Stomach (tissue), 4 donors: ENCODE measurements at regions not wholly inside any gene's neighbourhood (a gene's known extent, or its start where the extent isn't known, plus 50 kb on each side); places are given as distances from the start of the nearest gene placed in this dataset.

Source experiments
- EP300 ChIP-seq: sonication (generic); formaldehyde crosslinking; IDR thresholded peaks from one replicate; pipeline ENCODE4 v1.6.1; 2017; ENCODE audit warnings: antibody characterized with exemption
- POLR2A ChIP-seq, 4 donors: fragments of 450-650 bp; IDR thresholded peaks; one replicate each; pipeline ENCODE4 v1.6.1; 2016; ENCODE audit warnings: antibody characterized with exemption in 4 of 4, control low read depth in 2 of 4, mild to moderate bottlenecking in 1 of 4, moderate library complexity in 1 of 4
- POLR2AphosphoS5 ChIP-seq, 3 donors: sonication (generic); formaldehyde crosslinking; IDR thresholded peaks; one replicate each; pipeline ENCODE4 v1.6.1; 2016; ENCODE audit warnings: antibody characterized with exemption in 3 of 3
- TF ChIP-seq, protein P1 (sequence below), 7 experiments: fragments of 450-650 bp in 4 of 7; fragments of 200-600 bp in 3 of 7; sonication (generic) in 3 of 7; IDR thresholded peaks; one replicate each; pipeline ENCODE4 v1.5.1; 2016 to 2019; ENCODE audit warnings: antibody characterized with exemption in 7 of 7, control low read depth in 2 of 7, mild to moderate bottlenecking in 1 of 7

DNA sequence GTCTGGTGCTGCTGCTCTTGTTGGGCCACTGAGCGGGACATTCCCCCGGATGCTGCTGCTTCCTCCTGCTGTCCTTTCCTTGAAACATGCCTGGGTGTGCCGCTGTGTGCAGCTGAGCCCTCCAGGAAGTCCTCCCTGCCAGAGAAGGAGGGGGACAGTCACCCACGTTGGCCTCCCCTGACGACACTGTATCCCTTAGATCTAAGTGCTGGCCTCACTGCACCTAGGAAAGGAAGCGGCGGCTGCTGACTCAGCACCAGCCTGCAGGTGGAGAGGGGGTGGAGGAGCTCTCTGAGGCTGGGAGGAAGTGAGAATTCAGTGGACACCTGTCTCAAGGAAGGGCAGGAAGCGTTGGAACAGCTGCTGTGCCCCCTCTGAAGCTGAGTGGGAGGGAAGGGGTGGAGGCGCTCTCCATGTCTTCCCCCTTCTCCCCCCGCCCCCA, 239.8 kb downstream of the HAUS1 start:
- TF ChIP-seq, protein P1, sequence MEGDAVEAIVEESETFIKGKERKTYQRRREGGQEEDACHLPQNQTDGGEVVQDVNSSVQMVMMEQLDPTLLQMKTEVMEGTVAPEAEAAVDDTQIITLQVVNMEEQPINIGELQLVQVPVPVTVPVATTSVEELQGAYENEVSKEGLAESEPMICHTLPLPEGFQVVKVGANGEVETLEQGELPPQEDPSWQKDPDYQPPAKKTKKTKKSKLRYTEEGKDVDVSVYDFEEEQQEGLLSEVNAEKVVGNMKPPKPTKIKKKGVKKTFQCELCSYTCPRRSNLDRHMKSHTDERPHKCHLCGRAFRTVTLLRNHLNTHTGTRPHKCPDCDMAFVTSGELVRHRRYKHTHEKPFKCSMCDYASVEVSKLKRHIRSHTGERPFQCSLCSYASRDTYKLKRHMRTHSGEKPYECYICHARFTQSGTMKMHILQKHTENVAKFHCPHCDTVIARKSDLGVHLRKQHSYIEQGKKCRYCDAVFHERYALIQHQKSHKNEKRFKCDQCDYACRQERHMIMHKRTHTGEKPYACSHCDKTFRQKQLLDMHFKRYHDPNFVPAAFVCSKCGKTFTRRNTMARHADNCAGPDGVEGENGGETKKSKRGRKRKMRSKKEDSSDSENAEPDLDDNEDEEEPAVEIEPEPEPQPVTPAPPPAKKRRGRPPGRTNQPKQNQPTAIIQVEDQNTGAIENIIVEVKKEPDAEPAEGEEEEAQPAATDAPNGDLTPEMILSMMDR (IDR thresholded peaks at IDR 0.05), result no peak
- TF ChIP-seq POLR2A (IDR thresholded peaks at IDR 0.05) (no peak), POLR2AphosphoS5 (IDR thresholded peaks at IDR 0.05) (no peak), EP300 (no peak)
